ENCODE measurements at regions not wholly inside any gene's neighbourhood (a gene's known extent, or its start where the extent isn't known, plus 50 kb on each side); places are given as distances from the start of the nearest gene placed in this dataset.

DNA sequence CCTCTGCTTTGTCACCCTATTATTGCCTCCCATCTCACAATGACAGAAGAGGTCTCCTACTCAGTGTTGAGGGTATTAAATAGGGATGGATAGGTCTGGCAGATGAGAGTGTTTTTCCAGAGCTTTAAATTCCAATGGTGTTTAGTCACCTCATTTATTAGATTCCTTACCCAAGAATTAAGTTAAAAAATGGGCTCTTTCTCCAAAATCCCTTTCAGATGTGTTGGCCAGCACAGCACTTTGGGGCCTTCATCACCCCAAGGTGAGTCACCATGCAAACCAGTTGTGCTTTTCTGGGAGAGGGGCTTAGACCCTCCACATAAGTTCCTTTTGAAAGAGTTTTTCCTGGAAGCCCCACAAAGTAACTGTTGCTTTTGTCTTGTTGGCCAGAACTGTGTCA lies 78.4 kb downstream of the CYP26A1 start:
- Histone ChIP-seq H3K36me3 (ENCODE audit: control insufficient read depth, insufficient read depth, low read length) (no peaks in the 10 kb centered on the region), H3K27me3 (ENCODE audit: control insufficient read depth, insufficient read depth, low read length) (no peaks in the 10 kb centered on the region), H3K4me3 (ENCODE audit: low read depth, low read length) (no peak overlapping the region)
- TF ChIP-seq, protein P1, sequence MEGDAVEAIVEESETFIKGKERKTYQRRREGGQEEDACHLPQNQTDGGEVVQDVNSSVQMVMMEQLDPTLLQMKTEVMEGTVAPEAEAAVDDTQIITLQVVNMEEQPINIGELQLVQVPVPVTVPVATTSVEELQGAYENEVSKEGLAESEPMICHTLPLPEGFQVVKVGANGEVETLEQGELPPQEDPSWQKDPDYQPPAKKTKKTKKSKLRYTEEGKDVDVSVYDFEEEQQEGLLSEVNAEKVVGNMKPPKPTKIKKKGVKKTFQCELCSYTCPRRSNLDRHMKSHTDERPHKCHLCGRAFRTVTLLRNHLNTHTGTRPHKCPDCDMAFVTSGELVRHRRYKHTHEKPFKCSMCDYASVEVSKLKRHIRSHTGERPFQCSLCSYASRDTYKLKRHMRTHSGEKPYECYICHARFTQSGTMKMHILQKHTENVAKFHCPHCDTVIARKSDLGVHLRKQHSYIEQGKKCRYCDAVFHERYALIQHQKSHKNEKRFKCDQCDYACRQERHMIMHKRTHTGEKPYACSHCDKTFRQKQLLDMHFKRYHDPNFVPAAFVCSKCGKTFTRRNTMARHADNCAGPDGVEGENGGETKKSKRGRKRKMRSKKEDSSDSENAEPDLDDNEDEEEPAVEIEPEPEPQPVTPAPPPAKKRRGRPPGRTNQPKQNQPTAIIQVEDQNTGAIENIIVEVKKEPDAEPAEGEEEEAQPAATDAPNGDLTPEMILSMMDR (IDR thresholded peaks at IDR 0.05; ENCODE audit: insufficient read depth, low read length, poor library complexity, severe bottlenecking) = no peak
- peak; percentile 21 for DNase-seq (ENCODE audit: low read depth)

GRCh38 chr10:93154531-93154930 lies 80.8 kb downstream of the CYP26A1 start:
- DNase-seq (ENCODE audit: low read depth) = no peak
- H3K27me3 ChIP-seq (ENCODE audit: control insufficient read depth, insufficient read depth, low read length) = no peaks in the 10 kb centered on the region
- TF ChIP-seq, protein P1 (IDR thresholded peaks at IDR 0.05; ENCODE audit: insufficient read depth, low read length, poor library complexity, severe bottlenecking) = no peak
- no peak overlapping the region for H3K4me3 ChIP-seq (ENCODE audit: low read depth, low read length)
- no peaks in the 10 kb centered on the region for H3K36me3 ChIP-seq (ENCODE audit: control insufficient read depth, insufficient read depth, low read length)

DNA sequence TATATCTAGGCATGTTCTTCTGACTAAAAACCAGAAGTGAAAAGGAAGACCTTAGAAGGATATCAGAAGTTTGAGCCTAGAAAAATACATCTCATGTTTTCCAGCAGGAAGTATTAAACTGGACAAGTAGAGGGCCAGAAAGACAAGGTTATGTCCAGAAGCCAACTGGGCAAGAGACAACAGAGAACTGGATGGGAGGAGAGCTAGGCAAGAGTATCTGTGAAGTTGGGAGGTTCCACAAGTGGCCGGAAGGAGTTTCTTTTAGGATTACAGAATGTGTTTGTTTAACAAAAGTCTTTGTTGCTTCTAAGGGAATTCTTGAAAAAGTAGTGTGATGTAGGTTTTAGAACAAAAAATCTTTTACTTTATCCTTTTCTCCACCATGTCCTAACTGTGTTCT lies 86.4 kb downstream of the CYP26A1 start:
- Histone ChIP-seq H3K27me3 (ENCODE audit: control insufficient read depth, insufficient read depth, low read length) (no peaks in the 10 kb centered on the region), H3K4me3 (ENCODE audit: low read depth, low read length) (no peak overlapping the region), H3K36me3 (ENCODE audit: control insufficient read depth, insufficient read depth, low read length) (no peaks in the 10 kb centered on the region)
- TF ChIP-seq, protein P1 (IDR thresholded peaks at IDR 0.05; ENCODE audit: insufficient read depth, low read length, poor library complexity, severe bottlenecking) = no peak
- no peak for DNase-seq (ENCODE audit: low read depth)

DNA sequence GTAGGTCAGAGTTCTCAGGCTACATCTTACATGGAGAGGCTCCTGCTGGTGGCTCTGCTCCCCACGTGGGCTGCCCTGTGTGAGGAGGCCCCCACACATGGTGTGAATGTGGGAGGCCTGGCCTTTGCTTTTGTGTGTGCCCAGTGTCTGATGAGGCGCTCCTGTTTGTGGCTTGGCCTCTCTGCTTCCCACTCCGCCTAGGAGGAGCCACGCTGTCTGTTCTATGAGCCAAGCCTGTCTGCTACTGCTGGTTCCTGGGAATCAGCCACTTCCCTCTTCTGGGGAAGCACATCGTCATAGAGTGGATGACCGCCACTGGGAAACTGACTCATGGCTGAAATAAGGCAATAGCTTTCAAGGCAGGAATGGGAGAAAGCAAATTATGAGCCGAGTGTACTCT lies 87.1 kb downstream of the CYP26A1 start:
- TF ChIP-seq, protein P1 (IDR thresholded peaks at IDR 0.05; ENCODE audit: insufficient read depth, low read length, poor library complexity, severe bottlenecking) = no peak
- no peak for DNase-seq (ENCODE audit: low read depth)
- Histone ChIP-seq H3K36me3 (ENCODE audit: control insufficient read depth, insufficient read depth, low read length) (no peaks in the 10 kb centered on the region), H3K27me3 (ENCODE audit: control insufficient read depth, insufficient read depth, low read length) (no peaks in the 10 kb centered on the region), H3K4me3 (ENCODE audit: low read depth, low read length) (no peak overlapping the region)

- Histone ChIP-seq H3K36me3 (ENCODE audit: control insufficient read depth, insufficient read depth, low read length) (no peaks in the 10 kb centered on the region), H3K4me3 (ENCODE audit: low read depth, low read length) (no peak overlapping the region), H3K27me3 (ENCODE audit: control insufficient read depth, insufficient read depth, low read length) (no peaks in the 10 kb centered on the region)
- DNase-seq (ENCODE audit: low read depth) = no peak
- TF ChIP-seq, protein P1 (IDR thresholded peaks at IDR 0.05; ENCODE audit: insufficient read depth, low read length, poor library complexity, severe bottlenecking) = no peak
Observed at GRCh38 chr10:93165367-93165766, 91.7 kb downstream of the CYP26A1 start.

DNA sequence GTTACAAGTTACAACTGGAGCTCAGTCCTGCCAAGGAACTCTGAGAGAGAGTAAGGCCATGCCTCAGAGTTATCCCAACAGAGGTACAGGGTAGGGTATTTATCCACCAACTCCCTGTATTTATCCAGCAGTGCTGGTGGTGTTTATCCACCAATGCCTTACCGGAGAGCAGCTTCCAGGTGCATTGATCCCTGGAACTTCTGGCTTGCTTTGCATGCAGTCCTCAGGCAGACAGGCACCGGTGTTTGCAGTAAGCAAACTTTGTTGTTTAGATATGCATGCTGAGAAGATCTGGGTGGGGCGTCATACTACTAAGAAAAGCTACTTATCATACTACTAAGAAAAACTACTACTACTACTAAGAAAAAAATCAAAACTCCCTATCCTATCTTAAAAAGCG lies 92.4 kb downstream of the CYP26A1 start:
- TF ChIP-seq, protein P1 (IDR thresholded peaks at IDR 0.05; ENCODE audit: insufficient read depth, low read length, poor library complexity, severe bottlenecking) = no peak
- no peak overlapping the region for H3K4me3 ChIP-seq (ENCODE audit: low read depth, low read length)
- no peaks in the 10 kb centered on the region for H3K36me3 ChIP-seq (ENCODE audit: control insufficient read depth, insufficient read depth, low read length)
- H3K27me3 ChIP-seq (ENCODE audit: control insufficient read depth, insufficient read depth, low read length) = no peaks in the 10 kb centered on the region
- DNase-seq (ENCODE audit: low read depth) = no peak

Measured in kidney epithelial cell (primary cell).